ENCODE measurements at regions not wholly inside any gene's neighbourhood (a gene's known extent, or its start where the extent isn't known, plus 50 kb on each side); places are given as distances from the start of the nearest gene placed in this dataset.
A peak's percentile ranks its signal among the peaks of the same experiment; 100 is the strongest.

DNA sequence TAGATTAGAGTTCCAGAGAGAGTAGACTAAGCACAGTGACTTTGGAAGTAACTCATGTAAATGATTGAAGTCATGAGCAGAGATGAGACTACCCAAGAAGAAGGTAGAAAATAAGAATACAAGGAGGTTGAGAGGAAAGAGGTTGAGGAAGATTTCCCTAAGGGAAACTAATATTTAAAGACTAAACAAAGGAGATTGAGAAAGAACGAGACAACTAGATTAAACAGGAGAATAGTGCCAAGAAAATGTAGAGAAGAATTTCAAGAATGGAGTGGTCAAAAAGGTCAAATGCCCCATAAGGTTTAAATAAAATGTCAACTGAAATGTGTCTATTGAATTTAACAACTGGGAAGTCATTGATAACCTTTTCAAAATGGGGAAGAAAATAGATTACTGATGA, 59.0 kb downstream of the RPS29 start:
- DNase-seq (ENCODE audit: low spot score), result no peak

DNA sequence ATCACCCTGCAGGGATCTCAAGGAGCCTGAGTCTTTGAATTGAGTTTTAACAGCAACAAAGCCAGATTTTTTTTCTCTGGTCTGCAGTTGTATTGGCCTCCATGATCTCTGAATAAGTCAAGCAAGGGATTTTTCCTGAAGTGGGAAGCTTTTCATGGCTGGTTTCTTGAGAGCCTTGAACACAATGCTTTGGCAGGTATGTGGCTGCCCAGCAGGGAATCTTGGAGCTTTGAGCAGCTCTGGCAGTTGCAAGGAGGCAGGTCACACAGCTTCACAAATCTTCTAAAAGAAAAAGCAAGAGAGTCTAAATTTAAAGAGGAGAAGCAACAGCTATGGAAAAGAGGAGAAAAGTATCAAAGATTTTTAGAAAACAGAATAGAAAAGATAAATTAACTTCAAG, 60.1 kb downstream of the RPS29 start:
- no peak for DNase-seq (ENCODE audit: low spot score)

DNA sequence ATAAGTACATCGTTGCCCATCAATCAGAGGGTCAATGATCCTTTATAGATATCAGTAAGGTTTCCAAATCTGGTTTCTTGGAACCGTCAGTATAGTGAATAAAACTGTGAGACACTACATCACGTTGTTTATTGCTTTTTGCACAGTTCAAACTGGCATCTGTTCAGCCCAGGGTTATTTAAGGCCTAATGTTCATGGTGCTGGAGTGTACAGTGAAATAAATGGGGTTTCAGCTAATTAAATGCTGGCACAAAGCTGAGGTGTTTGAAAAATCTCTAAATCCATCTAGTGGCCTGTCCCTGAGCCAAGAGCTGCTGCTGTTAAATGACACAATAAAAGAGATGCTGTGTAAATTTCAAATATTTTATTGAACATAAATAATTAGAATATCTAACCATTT, 69.9 kb downstream of the RPS29 start:
- no peak for DNase-seq (ENCODE audit: low spot score)

DNA sequence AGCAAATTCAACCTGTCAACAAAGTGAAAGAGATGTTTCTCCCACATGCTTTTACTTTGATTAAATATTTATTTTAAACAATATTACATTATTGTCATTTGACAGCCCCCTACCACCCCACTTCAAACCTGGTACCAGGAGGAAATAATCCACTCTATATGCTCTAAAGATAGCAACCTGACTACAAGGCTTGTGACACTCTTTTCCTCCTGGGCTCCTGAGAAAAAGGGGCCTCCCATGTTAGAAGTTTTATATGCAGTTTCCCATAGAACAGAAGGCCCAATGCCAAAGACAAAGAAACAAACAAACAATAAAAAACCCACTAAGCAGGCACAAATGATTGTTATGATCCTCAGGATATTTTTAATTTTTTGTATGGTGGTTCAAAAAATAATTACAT, 73.6 kb downstream of the RPS29 start:
- DNase-seq (ENCODE audit: low spot score), result no peak

DNA sequence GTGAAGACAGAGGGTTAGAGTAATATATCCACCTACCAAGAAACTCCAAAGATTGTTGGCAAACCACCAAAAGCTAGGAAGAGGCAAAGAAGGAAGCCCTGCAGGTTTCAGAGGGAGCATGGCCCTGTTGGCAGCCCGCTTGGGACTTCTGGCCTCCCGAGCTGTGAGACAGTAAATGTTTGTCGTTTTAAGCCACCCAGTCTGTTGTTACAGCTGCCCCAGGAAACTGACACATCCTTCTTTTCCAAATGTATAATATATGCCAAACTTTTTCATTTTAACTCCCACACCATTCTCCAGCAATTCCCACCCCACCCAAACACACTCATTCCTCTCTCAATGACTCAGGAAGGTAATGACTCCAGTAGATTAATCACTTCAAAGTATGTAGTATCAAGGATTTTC, 74.0 kb downstream of the RPS29 start:
- DNase-seq (ENCODE audit: low spot score), result peak; percentile 75

DNA sequence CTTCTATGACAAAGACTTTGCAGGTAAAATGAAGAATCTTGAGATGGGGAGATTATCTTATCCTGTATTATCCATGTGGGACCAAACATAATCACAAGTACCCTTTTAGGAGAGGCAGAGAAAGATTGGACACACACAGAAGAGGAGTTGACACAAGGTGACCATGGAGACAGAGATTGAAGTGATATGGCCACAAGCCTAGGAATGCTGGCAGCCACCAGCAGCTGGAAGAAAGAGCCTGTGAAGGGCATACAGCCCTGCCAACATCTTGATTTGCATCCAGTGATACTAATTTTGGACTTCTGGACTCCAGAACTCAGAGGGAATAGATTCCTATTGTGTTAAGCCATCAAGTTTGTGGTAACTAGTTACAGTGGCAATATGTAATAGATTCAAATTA, 78.1 kb downstream of the RPS29 start:
- no peak for DNase-seq (ENCODE audit: low spot score)

DNA sequence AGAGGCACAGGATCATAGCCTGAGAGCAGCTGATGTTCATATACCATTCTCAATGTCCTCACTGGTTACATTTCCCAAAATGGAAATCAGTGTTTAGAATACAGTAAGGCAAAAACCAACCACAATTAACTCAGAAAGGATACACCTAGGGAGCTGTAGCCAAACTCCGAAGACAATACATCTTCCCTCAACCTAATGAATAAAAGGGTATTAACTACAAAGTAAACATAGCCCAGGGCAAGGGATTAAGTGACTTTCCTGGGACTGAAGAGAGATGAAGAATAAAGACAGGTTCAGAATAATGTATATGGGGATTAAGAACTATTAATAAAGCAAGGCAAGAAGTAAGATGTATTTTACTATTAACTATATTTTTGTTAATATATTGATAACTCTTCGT, 79.5 kb downstream of the RPS29 start:
- no peak for DNase-seq (ENCODE audit: low spot score)

DNA sequence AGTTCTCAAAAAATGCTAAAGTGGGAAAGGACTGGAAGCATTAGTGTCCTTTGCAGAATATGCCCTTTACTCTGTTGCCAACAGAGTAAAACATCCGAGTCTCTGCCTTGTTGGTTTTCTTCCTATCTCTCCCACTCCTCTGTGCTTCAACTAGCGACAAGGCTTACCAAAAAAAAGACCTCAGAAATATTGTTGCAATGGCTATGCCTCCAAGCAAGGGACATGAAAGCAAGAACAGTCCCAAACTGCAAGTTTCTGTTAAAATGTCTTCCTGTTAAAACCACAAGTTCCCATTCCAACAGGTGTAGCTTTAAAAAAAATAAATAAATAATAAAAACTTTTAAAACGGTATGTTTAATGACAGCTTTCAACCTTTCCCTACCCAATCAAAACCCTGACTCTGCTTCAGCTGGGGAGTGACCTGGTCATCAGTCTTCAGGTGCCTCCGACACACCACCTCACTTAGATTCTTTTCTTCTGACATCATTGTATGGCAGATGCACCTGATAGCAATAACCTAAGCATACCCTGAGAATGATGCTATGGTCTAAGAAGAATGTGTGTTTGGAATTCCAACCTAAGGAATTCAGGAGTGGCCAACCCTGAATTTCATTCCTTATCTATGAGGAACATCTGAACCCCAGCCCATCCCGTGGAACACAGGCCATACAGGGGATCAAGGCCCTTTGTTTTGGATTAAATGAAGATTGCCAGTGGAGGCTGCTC, 81.0 kb downstream of the RPS29 start:
- no peak for DNase-seq (ENCODE audit: low spot score)

DNA sequence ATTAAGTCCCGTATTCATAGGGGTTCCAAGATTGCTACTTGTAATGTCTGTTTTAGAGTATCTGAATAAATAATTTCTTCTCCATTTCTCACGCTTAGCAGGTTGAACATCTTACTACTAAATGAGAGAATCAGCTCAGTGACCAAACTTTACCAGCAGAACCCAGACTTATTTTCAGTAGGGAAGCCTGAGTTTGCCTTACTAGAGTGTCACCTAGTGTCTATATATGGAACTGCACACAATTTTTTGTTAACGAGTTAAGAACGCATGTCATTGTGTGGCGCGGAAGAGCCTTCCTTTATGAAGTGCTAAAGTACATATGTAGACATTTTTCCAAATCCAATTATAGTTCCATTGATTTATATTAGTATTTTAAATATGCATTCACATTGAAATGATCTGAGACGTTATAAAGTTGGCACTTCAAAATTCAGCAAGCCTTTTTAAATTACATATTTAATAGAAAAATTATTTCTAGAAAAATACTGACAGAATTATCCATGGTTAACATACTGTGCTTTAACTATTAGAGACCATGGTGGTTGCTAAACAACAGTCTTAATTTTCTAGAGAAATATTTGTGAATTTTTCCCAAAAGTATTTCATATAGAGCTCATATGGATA, 88.3 kb downstream of the RPS29 start:
- peak; percentile 75 for DNase-seq (ENCODE audit: low spot score)

DNA sequence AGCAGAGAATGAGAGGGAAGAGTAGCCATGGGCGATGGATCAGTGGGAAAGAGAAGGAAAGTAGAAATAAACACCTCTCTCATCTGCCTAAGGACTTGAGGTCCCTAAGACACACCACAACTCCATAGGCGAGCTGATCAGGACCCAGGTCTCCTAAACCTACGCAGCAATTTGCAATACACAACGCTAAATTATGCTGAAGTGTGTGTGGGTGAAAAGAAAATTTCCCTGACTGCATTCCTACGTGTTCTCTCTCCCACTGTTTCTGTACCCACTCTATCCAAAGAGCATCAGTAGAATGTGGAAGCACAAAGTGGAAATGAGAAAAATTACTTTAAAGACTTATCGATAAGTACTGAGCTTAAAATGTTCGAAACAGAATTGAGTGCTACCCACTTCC, 88.9 kb downstream of the RPS29 start:
- no peak for DNase-seq (ENCODE audit: low spot score)

DNA sequence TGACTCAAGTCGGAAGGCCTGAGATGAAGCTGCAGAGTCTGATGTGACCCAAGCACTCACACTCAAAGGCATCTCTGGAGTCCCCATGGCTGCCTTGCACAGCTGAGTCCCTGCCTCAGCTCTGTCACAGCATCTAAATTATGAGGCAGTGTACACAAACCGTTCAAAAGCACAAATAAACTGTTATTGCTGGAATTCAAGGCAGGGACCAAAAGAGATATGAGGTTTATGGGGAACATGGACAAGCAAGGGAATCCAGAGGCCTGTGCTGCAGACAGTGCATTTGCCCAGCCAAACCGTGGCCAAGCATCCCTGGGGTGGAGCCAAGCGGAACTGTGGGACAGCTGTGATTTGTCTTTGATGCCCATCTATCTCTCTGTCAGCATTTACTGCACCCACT, 91.3 kb downstream of the RPS29 start:
- DNase-seq (ENCODE audit: low spot score), result no peak

DNA sequence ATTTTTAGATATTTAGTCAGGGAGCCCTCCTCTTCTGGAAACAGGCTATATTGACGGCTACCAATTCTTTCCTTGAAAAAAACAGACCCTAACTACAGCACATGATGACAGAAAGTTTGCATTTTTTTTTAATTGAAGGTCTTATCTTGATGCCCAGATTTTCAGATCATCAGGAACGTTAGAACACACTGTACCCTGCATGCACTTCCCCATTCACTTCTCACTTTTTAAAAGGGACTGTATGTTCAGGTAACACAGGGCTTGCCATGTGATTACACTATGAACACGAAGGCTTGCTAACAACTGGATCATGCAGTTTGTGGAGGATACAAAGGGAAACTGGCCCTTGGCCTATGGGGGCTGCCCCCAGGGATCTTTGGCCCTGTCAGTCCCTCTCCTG, 92.6 kb downstream of the RPS29 start:
- DNase-seq (ENCODE audit: low spot score), result no peak

DNA sequence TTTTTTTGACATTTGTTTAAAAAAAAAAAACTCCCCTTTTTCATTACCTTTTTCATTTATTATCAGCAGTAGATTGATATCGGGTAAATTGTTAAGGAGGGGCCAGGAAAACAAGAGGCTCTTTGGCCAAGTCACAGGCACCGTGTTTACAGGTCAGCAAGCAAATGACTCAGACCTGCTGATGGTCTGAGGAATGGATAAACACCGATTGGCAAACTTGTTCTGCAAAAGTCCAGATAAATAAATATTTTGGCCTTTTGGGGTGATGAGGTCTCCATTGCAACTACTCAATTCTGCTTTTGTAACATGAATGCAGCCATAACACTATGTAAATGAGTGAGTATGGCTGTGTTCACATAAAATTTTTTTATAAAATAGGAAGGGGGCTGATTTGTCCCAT, 94.0 kb downstream of the RPS29 start:
- DNase-seq (ENCODE audit: low spot score), result no peak

DNA sequence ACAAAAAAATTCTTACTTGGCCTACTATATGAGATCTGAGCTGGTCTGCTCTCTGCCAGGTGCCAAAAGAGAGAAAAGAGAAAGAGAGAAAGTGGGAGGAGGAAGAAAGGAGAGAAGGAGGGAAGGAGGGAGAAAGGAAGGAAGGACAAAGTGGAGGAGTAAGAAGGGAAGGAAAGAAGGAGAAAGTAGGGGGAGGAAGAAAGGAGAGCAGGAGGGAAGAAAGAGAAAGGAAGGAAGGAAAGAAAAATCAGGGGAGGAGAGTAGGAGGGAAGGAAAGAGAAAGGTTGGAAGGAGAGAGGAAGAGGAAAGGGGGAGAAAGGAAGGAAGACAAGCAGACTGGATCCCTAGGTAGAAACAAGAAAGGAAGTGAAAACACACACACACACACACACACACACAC, 96.8 kb downstream of the RPS29 start:
- DNase-seq (ENCODE audit: low spot score), result no peak

DNA sequence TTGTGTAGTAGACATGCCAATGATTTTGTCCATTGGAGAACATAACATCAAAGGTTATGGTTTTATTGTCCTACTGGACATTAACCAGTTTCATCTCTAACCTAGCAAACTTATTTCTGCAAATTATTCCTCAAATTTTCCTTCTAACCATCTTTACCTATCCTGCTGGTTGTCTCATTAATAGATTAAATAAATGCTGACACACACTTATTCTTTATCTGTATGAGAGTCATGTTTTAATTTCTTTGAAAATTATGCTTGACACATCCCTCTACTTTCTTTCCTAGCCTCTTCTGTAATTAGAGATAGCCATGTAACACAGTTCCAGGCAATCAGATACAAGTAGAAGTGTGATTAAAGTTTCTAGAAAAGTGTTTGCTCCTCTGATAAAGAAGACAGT, 98.9 kb downstream of the RPS29 start:
- no peak for DNase-seq (ENCODE audit: low spot score)

DNA sequence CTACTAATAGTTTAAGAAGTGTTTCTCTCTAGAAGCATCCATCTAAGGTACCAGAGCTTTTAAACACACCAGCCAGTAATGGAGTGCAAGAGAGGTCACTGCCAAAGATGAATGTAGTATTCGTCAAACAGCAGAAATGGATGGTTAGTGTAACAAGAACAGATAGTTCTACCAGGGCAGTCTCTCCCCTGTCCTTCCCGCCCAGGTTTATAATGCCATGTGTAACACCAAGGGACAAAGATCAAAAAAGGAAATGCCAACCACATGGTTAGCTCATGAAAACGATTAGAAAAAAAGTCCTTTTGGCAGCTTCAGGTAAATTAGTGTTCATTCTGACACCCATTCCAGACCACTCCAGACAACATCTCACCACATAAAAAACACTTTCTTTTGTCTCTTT, 100.9 kb downstream of the RPS29 start:
- no peak for DNase-seq (ENCODE audit: low spot score)

DNA sequence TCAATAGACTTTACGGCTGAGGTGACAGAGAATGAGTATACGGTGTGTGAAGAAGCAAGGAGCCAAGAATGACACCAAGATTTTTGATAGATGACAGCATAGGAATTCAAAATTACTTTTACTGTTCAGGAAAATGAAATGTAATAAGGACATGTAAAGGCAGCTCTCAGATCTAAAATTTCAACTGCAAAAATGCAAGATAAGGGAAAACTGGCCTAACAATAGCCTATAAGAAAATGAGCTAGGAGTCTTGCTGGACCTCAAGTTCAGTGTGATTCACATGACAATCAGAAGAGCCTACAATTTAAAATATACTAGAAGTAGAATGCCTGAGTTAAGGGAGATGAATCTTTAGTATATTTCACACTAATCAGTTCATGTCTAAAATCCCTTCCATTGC, 102.0 kb downstream of the RPS29 start:
- DNase-seq (ENCODE audit: low spot score), result no peak

DNA sequence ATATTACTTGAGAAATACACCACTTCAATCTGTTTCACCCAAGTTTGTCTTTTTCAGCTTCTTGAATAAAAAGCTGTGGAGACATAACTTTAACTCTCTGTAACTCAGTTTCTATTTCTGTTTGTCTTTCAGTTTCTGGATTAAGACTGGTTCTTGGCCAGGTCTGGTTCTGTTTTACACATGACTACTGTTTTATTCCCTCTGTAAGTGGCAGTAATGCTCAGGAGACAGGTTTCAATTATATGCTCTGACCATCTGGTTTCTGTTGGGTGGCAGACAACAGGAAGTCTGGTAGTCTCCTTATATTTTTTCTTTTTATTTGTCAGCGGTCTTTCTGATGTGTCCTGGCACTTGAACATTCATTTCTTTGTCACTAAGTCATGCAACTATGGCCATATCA, 102.9 kb downstream of the RPS29 start:
- no peak for DNase-seq (ENCODE audit: low spot score)

DNA sequence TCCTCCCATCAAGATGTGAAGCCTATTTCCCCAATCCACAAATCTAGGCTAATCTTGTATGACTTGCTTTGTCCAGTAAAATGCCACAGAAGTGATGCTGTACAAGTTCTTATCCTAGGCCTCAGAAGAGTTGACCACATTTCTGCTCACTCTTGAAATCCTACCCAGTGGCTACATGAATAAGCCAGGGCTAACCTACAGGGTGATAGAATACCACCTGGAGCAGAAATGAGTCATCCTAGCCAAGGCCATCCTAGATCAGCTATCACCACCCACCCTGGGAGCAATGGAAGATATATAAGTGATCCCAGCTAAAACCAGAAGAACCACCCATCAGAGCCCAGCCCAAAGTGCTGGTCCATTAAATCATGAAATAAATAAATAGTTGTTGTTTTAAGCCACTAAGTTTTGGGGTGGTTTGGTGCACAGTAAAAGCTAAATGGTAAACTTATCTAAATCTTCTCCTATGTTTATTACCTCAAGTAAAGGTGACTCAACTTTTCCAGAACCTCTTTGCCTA, 105.1 kb downstream of the RPS29 start:
- DNase-seq (ENCODE audit: low spot score), result no peak

DNA sequence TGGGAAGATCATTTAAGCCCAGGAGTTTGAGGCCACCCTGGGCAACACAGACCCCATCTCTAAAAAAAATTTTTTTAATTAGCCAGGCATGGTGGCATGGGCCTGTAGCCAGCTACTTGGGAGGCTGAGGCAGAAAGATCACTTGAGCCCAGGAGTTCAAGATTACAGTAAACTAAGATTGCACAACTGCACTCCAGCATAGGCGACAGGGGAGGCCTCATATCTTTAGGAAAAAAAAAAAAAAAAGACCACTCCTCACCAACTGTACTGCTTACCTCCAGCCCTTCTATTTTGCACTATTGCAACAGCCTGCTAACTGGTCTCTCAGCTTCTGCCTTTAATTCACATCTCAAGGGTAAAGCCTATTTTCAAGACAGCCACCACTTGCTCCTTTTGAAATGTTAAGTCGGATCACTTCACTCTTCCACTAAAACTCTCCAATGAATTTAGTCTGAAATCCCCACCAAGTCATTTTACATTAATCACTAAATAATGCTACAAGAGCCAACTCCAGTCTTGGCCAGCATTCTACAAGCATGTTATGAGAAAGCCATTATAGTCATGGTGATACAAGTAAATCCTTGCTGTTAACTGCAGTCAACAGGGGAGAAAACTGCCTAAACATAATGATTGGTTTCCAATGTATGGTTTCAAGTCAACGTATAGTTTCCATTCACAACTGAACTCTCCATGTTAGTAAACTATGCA, 106.0 kb downstream of the RPS29 start:
- no peak for DNase-seq (ENCODE audit: low spot score)

DNA sequence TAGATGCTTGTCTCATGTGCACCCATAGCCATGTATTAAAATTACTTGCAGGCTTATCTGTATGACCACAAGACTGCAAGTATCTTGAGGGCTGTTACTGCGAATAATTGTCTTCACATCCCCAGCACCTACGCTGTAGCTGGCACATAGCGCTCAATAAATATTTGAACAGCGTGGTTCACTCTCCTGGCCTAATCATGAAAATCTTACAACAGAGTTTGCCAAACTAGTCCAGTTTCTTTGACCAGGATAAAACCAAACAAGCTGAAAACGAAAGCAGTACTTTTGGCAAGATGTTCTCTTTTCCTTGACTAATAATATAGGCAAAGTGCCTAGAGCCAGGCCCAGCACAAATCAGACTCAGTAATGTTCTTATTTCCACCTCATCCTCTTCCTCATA, 106.7 kb downstream of the RPS29 start:
- no peak for DNase-seq (ENCODE audit: low spot score)

DNA sequence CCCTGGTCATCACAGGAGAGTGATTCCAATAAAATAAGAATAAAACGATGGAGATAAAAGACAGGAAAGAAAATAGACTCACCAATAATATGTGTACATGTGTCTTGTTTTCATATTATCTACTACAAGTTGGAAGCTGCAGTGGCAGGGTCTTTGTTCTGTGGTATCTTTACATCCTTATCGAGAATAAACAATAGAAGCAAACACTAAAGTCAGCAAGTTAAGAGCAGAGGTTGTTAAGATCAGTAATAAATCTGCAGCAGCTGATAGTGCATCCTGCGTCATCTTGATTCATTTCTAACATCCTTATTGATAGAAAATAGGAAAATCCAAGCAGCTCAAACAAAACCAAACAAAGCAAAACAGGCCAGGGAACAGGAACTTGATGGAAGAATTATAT, 107.4 kb downstream of the RPS29 start:
- DNase-seq (ENCODE audit: low spot score), result no peak

DNA sequence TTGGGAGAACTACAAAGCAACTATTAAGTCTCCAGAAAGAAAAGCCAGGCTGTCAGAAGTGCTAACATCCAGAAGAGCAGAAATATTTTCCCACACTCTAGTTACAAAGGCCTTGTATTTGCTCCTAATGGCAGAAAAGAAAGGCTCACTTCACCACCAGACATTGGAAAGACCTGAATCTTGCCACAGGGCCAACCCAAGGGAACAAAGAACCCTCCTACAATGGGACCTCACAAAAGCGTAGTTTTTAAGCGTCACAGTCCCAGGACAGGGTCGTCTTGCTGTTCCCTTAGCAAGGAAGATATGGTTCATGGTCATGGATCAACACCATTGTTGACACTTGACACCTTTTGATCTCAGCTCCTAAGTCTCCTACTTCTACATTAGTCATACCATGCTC, 119.1 kb downstream of the RPS29 start:
- no peak for DNase-seq (ENCODE audit: low spot score)
